ENCODE measurements at regions not wholly inside any gene's neighbourhood (a gene's known extent, or its start where the extent isn't known, plus 50 kb on each side); places are given as distances from the start of the nearest gene placed in this dataset.

- CTCF ChIA-PET = no interaction called here
- no peaks in the 10 kb centered on the region for H3K4me1 ChIP-seq (ENCODE audit: control insufficient read depth, insufficient read depth, low read length)
- POLR2A ChIA-PET = no interaction called here
- no peak overlapping the region for H3K27ac ChIP-seq (ENCODE audit: extremely low read depth, low read depth, low read length)
- no peak overlapping the region for H3K4me3 ChIP-seq (ENCODE audit: low read depth, low read length)
- no peak for TF ChIP-seq ZNF18 (tag by site-specific recombination; IDR thresholded peaks at IDR 0.05)
- H3K36me3 ChIP-seq (ENCODE audit: control insufficient read depth in 2 of 2, insufficient read depth in 1 of 2, low read length in 2 of 2) = no peaks in the 10 kb centered on the region
- H3K9me3 ChIP-seq (ENCODE audit: control insufficient read depth, insufficient read depth, low read depth, low read length) = no peaks in the 10 kb centered on the region
These were observed 110.8 kb downstream of the SNX5 start for GRCh38 chr20:17857639-17858449.

- H3K36me3 ChIP-seq (ENCODE audit: control insufficient read depth in 2 of 2, insufficient read depth in 1 of 2, low read length in 2 of 2) = no peaks in the 10 kb centered on the region
- ChIA-PET CTCF (interaction anchor here (0.6 to 0.9 kb wide), 2 partner anchors 82 to 174 kb away, joined by 3 to 4 read pairs; no protein-coding TSS in a partner anchor), POLR2A (no interaction called here)
- TF ChIP-seq SP2 (tag by site-specific recombination; IDR thresholded peaks at IDR 0.05) = no peak
- TF ChIP-seq ZNF23 (tag by site-specific recombination; IDR thresholded peaks at IDR 0.05; ENCODE audit: borderline replicate concordance) = no peak
- no peak for TF ChIP-seq ZNF398 (tag by site-specific recombination; IDR thresholded peaks at IDR 0.05)
- TF ChIP-seq ZNF510 (tag by site-specific recombination; IDR thresholded peaks at IDR 0.05; ENCODE audit: insufficient replicate concordance) = no peak
- TF ChIP-seq ZNF692 (tag by site-specific recombination; IDR thresholded peaks at IDR 0.05) = no peak
- no peak for TF ChIP-seq ZNF747 (tag by site-specific recombination; IDR thresholded peaks at IDR 0.05)
- TF ChIP-seq ZNF664 (tag by site-specific recombination; IDR thresholded peaks at IDR 0.05) = no peak
- no peak for TF ChIP-seq ZSCAN23 (tag by site-specific recombination; IDR thresholded peaks at IDR 0.05)
- TF ChIP-seq ZNF354C (tag by site-specific recombination; IDR thresholded peaks at IDR 0.05; ENCODE audit: borderline replicate concordance, low read depth) = no peak
- no peak for TF ChIP-seq BCL6B (tag by site-specific recombination; IDR thresholded peaks at IDR 0.05)
- no peak for TF ChIP-seq ZNF660 (tag by site-specific recombination; IDR thresholded peaks at IDR 0.05)
- TF ChIP-seq ZNF221 (tag by site-specific recombination; IDR thresholded peaks at IDR 0.05; ENCODE audit: borderline replicate concordance) = no peak
- TF ChIP-seq ZEB2 (tag by site-specific recombination; IDR thresholded peaks at IDR 0.05) = no peak
- H3K9me3 ChIP-seq (ENCODE audit: control insufficient read depth, insufficient read depth, low read depth, low read length) = no peaks in the 10 kb centered on the region
- no peaks in the 10 kb centered on the region for H3K4me1 ChIP-seq (ENCODE audit: control insufficient read depth, insufficient read depth, low read length)
- no peak overlapping the region for H3K4me3 ChIP-seq (ENCODE audit: low read depth, low read length)
- H3K27ac ChIP-seq (ENCODE audit: extremely low read depth, low read depth, low read length) = no peak overlapping the region
These were observed 111.6 kb downstream of the SNX5 start for GRCh38 chr20:17856837-17857605.

Measured in HEK293 (cell line).